Endothelial cell of umbilical vein (primary cell): ENCODE measurements at regions not wholly inside any gene's neighbourhood (a gene's known extent, or its start where the extent isn't known, plus 50 kb on each side); places are given as distances from the start of the nearest gene placed in this dataset.

Experiments used
- BruUV-seq: library from RNA; stranded (reverse); fragments of 400-500 nt; replicated peaks from 2 replicates; lab custom pipeline; 2021; lab: Mats Ljungman, UMichigan
- CTCF ChIA-PET: fragments of 300-600, 350-600 bp; sonication (Branson Sonifier 250); formaldehyde crosslinking; loops from one replicate; lab custom pipeline; 2021; ENCODE audit warnings: antibody characterized with exemption, inconsistent platforms; lab: Charles Lee
- POLR2A ChIA-PET: fragments of 300-600, 350-600 bp; sonication (Branson Sonifier 250); formaldehyde crosslinking; loops from one replicate; lab custom pipeline; 2021; ENCODE audit warnings: antibody characterized with exemption, inconsistent platforms; lab: Charles Lee
- DNase-seq: peaks from one replicate; pipeline ENCODE4 v3.0.0-alpha.2; 2011; ENCODE audit warnings: low read depth, low spot score
- FAIRE-seq: peaks from 2 replicates; lab custom pipeline; 2011; peaks lifted over from hg19 to GRCh38; lab: Jason Lieb, UNC
- H2AFZ ChIP-seq: 2 replicates; pipeline ENCODE4 v1.6.0; 2012; ENCODE audit warnings: low read depth, low read length, control low read depth, inconsistent platforms
- H3K27ac ChIP-seq: 2 replicates; pipeline ENCODE4 v1.5.1; 2011; ENCODE audit warnings: low read depth, mild to moderate bottlenecking, control low read depth, low read length, moderate library complexity; ENCODE audit not compliant: insufficient read depth
- H3K27me3 ChIP-seq, 2 experiments: 2 replicates each; pipeline versions ENCODE4 v1.6.0 to v1.6.1; 2011; ENCODE audit warnings: low read length in 2 of 2, mixed read lengths in 1 of 2; ENCODE audit not compliant: control insufficient read depth in 2 of 2, insufficient read depth in 2 of 2
- H3K36me3 ChIP-seq, 2 experiments: 2 replicates in 1 of 2; 3 replicates in 1 of 2; pipeline ENCODE4 v1.5.1; 2011; ENCODE audit warnings: low read length in 2 of 2, mild to moderate bottlenecking in 1 of 2, moderate library complexity in 1 of 2; ENCODE audit not compliant: control insufficient read depth in 2 of 2, insufficient read depth in 2 of 2; ENCODE audit errors: extremely low read depth in 1 of 2
- H3K4me1 ChIP-seq: 3 replicates; pipeline ENCODE4 v1.5.1; 2011; ENCODE audit warnings: mild to moderate bottlenecking, low read length; ENCODE audit not compliant: control insufficient read depth, insufficient read depth; ENCODE audit errors: extremely low read depth
- H3K4me2 ChIP-seq: 2 replicates; pipeline ENCODE4 v1.6.1; 2011; ENCODE audit warnings: low read length, control low read depth, mixed read lengths; ENCODE audit not compliant: insufficient read depth
- H3K4me3 ChIP-seq, 3 experiments: fragments of 200-600 bp in 1 of 3; sonication (generic), shearing (Covaris generic) in 1 of 3; replicated peaks in 1 of 3; 2 replicates each; pipeline ENCODE4 v1.5.1; 2011 to 2016; ENCODE audit warnings: control low read depth in 3 of 3, low read length in 3 of 3, mild to moderate bottlenecking in 2 of 3, inconsistent platforms in 1 of 3, low read depth in 1 of 3, moderate library complexity in 1 of 3; ENCODE audit not compliant: insufficient read depth in 1 of 3
- H3K79me2 ChIP-seq: 2 replicates; pipeline ENCODE4 v1.6.0; 2012; ENCODE audit warnings: low read length, inconsistent platforms; ENCODE audit not compliant: control insufficient read depth, insufficient read depth
- H3K9ac ChIP-seq: replicated peaks from 2 replicates; pipeline ENCODE3; 2011; ENCODE audit warnings: low read length, control low read depth; ENCODE audit not compliant: insufficient read depth; ENCODE audit errors: extremely low read depth
- H3K9me1 ChIP-seq: replicated peaks from 3 replicates; pipeline ENCODE4 v1.6.0; 2011; ENCODE audit warnings: mild to moderate bottlenecking, low read length; ENCODE audit not compliant: control insufficient read depth, insufficient read depth; ENCODE audit errors: extremely low read depth
- H3K9me3 ChIP-seq: replicated peaks from 2 replicates; pipeline ENCODE4 v1.5.1; 2012; ENCODE audit warnings: low read length, inconsistent platforms; ENCODE audit not compliant: control insufficient read depth, insufficient read depth
- H4K20me1 ChIP-seq: replicated peaks from 2 replicates; pipeline ENCODE3; 2011; ENCODE audit warnings: mild to moderate bottlenecking, low read length; ENCODE audit not compliant: control insufficient read depth, insufficient read depth; ENCODE audit errors: extremely low read depth
- CTCF ChIP-seq, 2 donors: IDR thresholded peaks; 1 replicate in 1 of 2; 2 replicates in 1 of 2; pipeline ENCODE4 v1.5.1; 2011; ENCODE audit warnings: low read length in 2 of 2, mild to moderate bottlenecking in 2 of 2, moderate library complexity in 2 of 2, control low read depth in 1 of 2, inconsistent platforms in 1 of 2, low read depth in 1 of 2; ENCODE audit not compliant: insufficient read depth in 1 of 2; ENCODE audit errors: extremely low read depth in 1 of 2
- EZH2 ChIP-seq: IDR thresholded peaks from 2 replicates; pipeline ENCODE4 v1.6.1; 2012; ENCODE audit warnings: borderline replicate concordance, low read depth, mild to moderate bottlenecking, moderate library complexity, low read length, inconsistent platforms; ENCODE audit not compliant: severe bottlenecking
- JUN ChIP-seq: IDR thresholded peaks from 2 replicates; pipeline ENCODE4 v1.6.1; 2011; ENCODE audit warnings: borderline replicate concordance, low read depth; ENCODE audit not compliant: insufficient read length, insufficient read depth
- MAX ChIP-seq: IDR thresholded peaks from 2 replicates; pipeline ENCODE4 v1.6.1; 2011; ENCODE audit not compliant: insufficient read depth, insufficient read length
- MYC ChIP-seq: IDR thresholded peaks from one replicate; pipeline ENCODE4 v1.6.1; 2011; ENCODE audit warnings: mild to moderate bottlenecking, low read depth, low read length
- POLR2A ChIP-seq: IDR thresholded peaks from 2 replicates; pipeline ENCODE4 v1.6.1; 2012; ENCODE audit warnings: low read depth, mild to moderate bottlenecking, control low read depth, low read length
- dilution Hi-C: fragments of 300-500 bp; cut with MboI; formaldehyde crosslinking; loops from one replicate; pipeline ENCODE4 v1.15.0; 2019; ENCODE audit warnings: low sequenced_read_pairs; ENCODE audit not compliant: extremely low pct_ligation_motif_present
- intact Hi-C: fragments of 100-400 bp; cut with micrococcal nuclease; formaldehyde crosslinking; loops from one replicate; pipeline ENCODE4 v1.10.0; 2022

- ChIA-PET POLR2A (no interaction called here), CTCF (no interaction called here)
- H3K4me2 ChIP-seq, result no peak overlapping the region
- H3K36me3 ChIP-seq, result no peaks in the 10 kb centered on the region
- no peak overlapping the region for H2AFZ ChIP-seq
- intact Hi-C loops (no loop called here), dilution Hi-C loops (no loop called here)
- no peak overlapping the region for H3K9ac ChIP-seq
- H3K27ac ChIP-seq, result no peak overlapping the region
- no peaks in the 10 kb centered on the region for H4K20me1 ChIP-seq
- BruUV-seq, result no TSS peak
- no peaks in the 10 kb centered on the region for H3K27me3 ChIP-seq
- H3K9me3 ChIP-seq, result no peaks in the 10 kb centered on the region
- DNase-seq (no peak), FAIRE-seq (no peak)
- H3K79me2 ChIP-seq, result no peaks in the 10 kb centered on the region
- TF ChIP-seq POLR2A (no peak), CTCF (IDR thresholded peaks at IDR 0.05; ENCODE audit: extremely low read depth in 1 of 2, insufficient read depth in 1 of 2, low read depth in 1 of 2, low read length in 2 of 2) (no peak), JUN (no peak), MAX (no peak), EZH2 (no peak), MYC (no peak)
- no peaks in the 10 kb centered on the region for H3K9me1 ChIP-seq
- H3K4me1 ChIP-seq, result no peaks in the 10 kb centered on the region
- no peak overlapping the region for H3K4me3 ChIP-seq
Observed at GRCh38 chr3:99373088-99373845, 265.1 kb upstream of the COL8A1 start.
